NB4 (cell line): ENCODE measurements at regions not wholly inside any gene's neighbourhood (a gene's known extent, or its start where the extent isn't known, plus 50 kb on each side); places are given as distances from the start of the nearest gene placed in this dataset.

ENCODE experiments used
- DNase-seq: peaks from one replicate; pipeline ENCODE4 v3.0.0; 2010; ENCODE audit warnings: low read depth
- H3K4me3 ChIP-seq: one replicate; pipeline ENCODE4 v1.5.1; 2011; ENCODE audit warnings: mild to moderate bottlenecking, low read depth, low read length, moderate library complexity
- CTCF ChIP-seq: IDR thresholded peaks from one replicate; pipeline ENCODE4 v1.5.1; 2012; ENCODE audit warnings: low read depth, low read length
- MAX ChIP-seq: IDR thresholded peaks from 2 replicates; pipeline ENCODE4 v1.6.1; 2011; ENCODE audit warnings: low read depth, low read length
- MYC ChIP-seq: IDR thresholded peaks from 2 replicates; pipeline ENCODE4 v1.6.1; 2011; ENCODE audit warnings: low read depth, low read length
- POLR2A ChIP-seq: IDR thresholded peaks from 2 replicates; pipeline ENCODE4 v1.6.1; 2011; ENCODE audit warnings: mild to moderate bottlenecking; ENCODE audit not compliant: insufficient read length; ENCODE audit errors: extremely low read depth

- no peak overlapping the region for H3K4me3 ChIP-seq
- TF ChIP-seq CTCF (no peak), POLR2A (no peak), MAX (no peak), MYC (no peak)
- DNase-seq, result no peak
Measured at GRCh38 chr1:5297180-5297885, 642.9 kb downstream of the AJAP1 start.

- DNase-seq, result no peak
- TF ChIP-seq MAX, result no peak
- no peak for TF ChIP-seq CTCF
- TF ChIP-seq POLR2A, result no peak
- no peak for TF ChIP-seq MYC
- no peak overlapping the region for H3K4me3 ChIP-seq
Measured at GRCh38 chr1:5296557-5297179, 642.3 kb downstream of the AJAP1 start.

- no peak for DNase-seq
- no peak for TF ChIP-seq MYC
- TF ChIP-seq MAX, result no peak
- TF ChIP-seq CTCF, result no peak
- TF ChIP-seq POLR2A, result no peak
Measured at GRCh38 chr1:5296095-5296494, 641.7 kb downstream of the AJAP1 start.

GRCh38 chr1:5291889-5292288, 637.5 kb downstream of the AJAP1 start:
- TF ChIP-seq CTCF, result no peak
- TF ChIP-seq MYC, result no peak
- no peak for TF ChIP-seq POLR2A
- no peak for TF ChIP-seq MAX
- H3K4me3 ChIP-seq, result no peak overlapping the region
- DNase-seq, result no peak

More at GRCh38 chr1:5296095-5296494, 641.7 kb downstream of the AJAP1 start:
- no peak overlapping the region for H3K4me3 ChIP-seq

- no peak for DNase-seq
- no peak overlapping the region for H3K4me3 ChIP-seq
- no peak for TF ChIP-seq MAX
- no peak for TF ChIP-seq MYC
- TF ChIP-seq CTCF, result no peak
- no peak for TF ChIP-seq POLR2A
Measured at GRCh38 chr1:5287178-5288150, 633.1 kb downstream of the AJAP1 start.
